ENCODE measurements at regions not wholly inside any gene's neighbourhood (a gene's known extent, or its start where the extent isn't known, plus 50 kb on each side); places are given as distances from the start of the nearest gene placed in this dataset.
"Not testable (repeated sequence)": the region's sequence is repeated elsewhere in the genome, so short reads cannot be mapped to it uniquely, and the experiment has no call there.

DNA sequence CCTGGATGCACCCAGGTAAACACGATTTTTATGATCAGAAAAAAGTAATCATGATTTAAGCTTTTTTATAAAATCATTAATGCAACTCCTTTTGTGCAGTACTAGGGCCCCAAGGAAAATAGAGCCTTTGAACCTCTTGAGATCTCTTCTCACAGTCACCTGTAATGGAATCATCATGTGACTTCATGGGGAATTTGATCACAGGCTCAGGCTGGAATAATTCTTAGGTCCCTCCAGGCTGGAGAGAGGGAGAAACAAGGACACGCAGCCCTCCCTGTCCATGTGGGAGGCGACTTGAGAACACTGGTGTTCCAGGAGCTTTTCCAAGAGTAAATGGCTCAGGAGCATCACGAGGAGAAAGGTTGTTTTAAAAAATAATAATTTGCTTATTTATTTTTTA is 156.1 kb downstream of the NUFIP1 start:
- ChIA-PET CTCF (interaction anchor here (0.7 to 1.6 kb wide), 4 partner anchors 9 to 18 kb away, joined by 3 to 6 read pairs (median 4); no protein-coding TSS in a partner anchor), POLR2A (no interaction called here)
- H3K4me3 ChIP-seq (ENCODE audit: low read depth, low read length) = no peak overlapping the region
- DNase-seq (ENCODE audit: low read depth, low spot score) = no peak
- TF ChIP-seq, protein P1, sequence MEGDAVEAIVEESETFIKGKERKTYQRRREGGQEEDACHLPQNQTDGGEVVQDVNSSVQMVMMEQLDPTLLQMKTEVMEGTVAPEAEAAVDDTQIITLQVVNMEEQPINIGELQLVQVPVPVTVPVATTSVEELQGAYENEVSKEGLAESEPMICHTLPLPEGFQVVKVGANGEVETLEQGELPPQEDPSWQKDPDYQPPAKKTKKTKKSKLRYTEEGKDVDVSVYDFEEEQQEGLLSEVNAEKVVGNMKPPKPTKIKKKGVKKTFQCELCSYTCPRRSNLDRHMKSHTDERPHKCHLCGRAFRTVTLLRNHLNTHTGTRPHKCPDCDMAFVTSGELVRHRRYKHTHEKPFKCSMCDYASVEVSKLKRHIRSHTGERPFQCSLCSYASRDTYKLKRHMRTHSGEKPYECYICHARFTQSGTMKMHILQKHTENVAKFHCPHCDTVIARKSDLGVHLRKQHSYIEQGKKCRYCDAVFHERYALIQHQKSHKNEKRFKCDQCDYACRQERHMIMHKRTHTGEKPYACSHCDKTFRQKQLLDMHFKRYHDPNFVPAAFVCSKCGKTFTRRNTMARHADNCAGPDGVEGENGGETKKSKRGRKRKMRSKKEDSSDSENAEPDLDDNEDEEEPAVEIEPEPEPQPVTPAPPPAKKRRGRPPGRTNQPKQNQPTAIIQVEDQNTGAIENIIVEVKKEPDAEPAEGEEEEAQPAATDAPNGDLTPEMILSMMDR (IDR thresholded peaks at IDR 0.05; ENCODE audit: insufficient read depth, low read length, missing control alignments) = no peak

DNA sequence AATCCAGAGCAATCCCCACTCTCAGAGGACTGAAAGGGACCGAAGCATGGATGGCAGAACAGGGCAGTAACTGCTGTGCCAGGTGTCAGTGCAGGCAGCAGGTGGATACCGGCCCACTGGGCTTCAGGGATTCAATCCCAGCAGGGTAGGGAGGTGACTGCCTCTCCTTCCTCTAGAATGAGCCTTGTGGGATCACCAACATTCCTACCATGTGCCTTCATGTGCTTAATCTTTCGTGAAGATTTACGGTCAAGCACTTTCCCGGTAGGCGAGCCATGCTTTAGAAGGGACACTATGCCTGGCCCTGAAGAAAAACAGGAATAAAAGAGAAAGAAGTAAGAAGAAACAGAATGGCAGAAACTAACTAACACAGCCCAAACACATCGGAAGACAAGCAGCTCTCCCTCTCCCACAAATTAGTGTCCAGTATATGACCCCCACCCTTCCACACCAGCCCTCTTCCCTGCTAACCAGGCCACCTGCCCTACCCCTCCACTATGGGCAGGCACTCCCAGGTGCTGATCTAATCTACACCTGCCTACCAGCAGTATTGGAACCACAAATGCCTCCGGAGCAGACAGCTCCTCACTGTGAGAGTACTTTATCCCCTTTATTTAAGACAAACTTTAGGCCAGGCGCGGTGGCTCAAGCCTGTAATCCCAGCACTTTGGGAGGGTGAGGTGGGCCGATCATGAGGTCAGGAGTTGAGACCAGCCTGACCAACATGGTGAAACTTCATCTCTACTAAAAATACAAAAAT is 162.5 kb downstream of the NUFIP1 start:
- TF ChIP-seq, protein P1 (IDR thresholded peaks at IDR 0.05; ENCODE audit: insufficient read depth, low read length, missing control alignments) = no peak
- DNase-seq (ENCODE audit: low read depth, low spot score) = no peak
- CTCF ChIA-PET = interaction anchor here (0.9 kb wide), 1 partner anchor 343 kb away, joined by 3 read pairs; no protein-coding TSS in a partner anchor
- H3K4me3 ChIP-seq (ENCODE audit: low read depth, low read length) = no peak overlapping the region
- POLR2A ChIA-PET = no interaction called here

DNA sequence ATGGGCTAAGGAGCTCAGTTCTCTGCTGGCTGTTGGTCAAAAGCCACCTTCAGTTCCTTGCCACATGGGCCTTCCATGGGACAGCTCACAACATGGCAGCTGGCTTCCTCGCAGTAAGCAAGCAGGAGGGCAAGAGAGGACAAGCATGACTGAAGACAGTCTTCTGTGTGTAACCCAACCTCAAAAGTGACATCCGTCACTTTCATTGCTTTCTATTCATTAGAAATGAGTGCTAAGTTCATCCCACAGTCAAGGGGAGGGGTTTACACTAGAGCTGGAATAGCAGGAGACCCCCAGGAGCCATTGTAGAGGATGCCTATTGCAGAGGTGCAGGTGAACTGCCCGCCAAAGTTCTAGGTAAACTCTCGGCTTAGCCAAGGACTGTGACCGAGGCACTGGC is 163.3 kb downstream of the NUFIP1 start:
- TF ChIP-seq, protein P1 (IDR thresholded peaks at IDR 0.05; ENCODE audit: insufficient read depth, low read length, missing control alignments) = no peak
- DNase-seq (ENCODE audit: low read depth, low spot score) = no peak
- no peak overlapping the region for H3K4me3 ChIP-seq (ENCODE audit: low read depth, low read length)
- CTCF ChIA-PET = interaction anchor here (0.8 kb wide), 1 partner anchor 9 kb away, joined by 4 read pairs; no protein-coding TSS in a partner anchor
- POLR2A ChIA-PET = no interaction called here

DNA sequence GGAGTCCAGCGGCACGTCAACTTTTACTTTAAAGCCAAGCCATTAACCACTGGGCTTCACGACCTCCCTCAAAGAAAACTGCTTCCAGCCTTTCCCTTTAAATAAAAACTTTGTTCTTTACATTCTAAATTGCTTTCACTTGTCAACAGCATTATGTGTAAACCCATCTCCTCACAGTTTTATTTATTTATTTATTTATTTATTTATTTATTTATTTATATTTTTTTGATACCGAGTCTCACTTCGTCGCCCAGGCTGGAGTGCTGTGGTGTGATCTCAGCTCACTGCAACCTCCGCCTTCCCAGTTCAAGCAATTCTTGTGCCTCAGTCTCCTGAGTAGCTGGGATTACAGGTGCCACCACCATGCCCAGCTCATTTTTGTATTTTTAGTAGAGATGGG is 165.7 kb downstream of the NUFIP1 start:
- POLR2A ChIA-PET; DNase-seq (ENCODE audit: low read depth, low spot score); H3K4me3 ChIP-seq (ENCODE audit: low read depth, low read length): not testable (repeated sequence)
- CTCF ChIA-PET = interaction anchor here (1.6 kb wide), 2 partner anchors 7 to 10 kb away, joined by 4 to 6 read pairs; no protein-coding TSS in a partner anchor

DNA sequence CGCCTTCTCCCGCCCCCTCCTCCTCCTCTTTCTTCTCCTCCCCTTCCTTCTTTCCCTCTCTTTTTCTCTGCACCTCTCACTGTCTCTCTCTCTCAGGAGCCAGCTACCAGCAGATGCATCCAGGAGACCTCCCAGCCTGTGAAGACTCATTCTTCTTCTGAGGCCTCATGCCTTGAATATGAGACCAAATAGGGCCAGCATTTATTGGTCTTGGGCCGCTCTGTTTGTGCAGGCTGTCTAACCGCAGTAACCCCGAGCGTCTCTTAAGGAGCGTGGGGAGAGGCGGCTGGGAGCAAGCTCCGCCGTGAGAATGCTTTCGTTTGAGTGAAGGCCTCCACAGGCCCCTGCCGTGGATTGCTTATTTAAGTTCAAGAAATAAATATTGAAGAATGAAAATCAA is 167.0 kb downstream of the NUFIP1 start:
- CTCF ChIA-PET = no interaction called here
- TF ChIP-seq, protein P1 (IDR thresholded peaks at IDR 0.05; ENCODE audit: insufficient read depth, low read length, missing control alignments) = no peak
- no peak for DNase-seq (ENCODE audit: low read depth, low spot score)

DNA sequence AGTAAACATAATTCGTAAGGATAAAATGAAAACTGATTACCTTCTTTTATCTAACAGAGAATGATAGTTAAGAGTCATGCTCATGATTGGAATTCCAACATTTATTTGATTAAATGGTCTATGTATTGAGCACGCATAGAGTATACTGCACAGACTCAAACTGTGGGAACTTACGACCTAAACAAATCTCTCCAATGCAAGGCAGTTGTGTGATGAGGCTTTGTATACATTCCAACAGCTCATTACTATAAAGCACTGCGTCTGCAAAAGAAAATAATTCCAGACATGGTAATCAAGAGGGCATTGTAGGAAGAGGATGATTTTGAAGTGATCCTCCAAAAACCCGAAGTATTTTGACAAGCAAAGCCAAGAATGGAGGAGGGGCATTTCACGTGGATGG is 169.5 kb downstream of the NUFIP1 start:
- CTCF ChIA-PET = interaction anchor here (1.2 to 1.5 kb wide), 2 partner anchors 13 to 150 kb away, joined by 3 read pairs; no protein-coding TSS in a partner anchor

More for the DNA sequence above, 167.0 kb downstream of the NUFIP1 start:
- POLR2A ChIA-PET = no interaction called here
- no peak overlapping the region for H3K4me3 ChIP-seq (ENCODE audit: low read depth, low read length)

More for the DNA sequence above, 169.5 kb downstream of the NUFIP1 start:
- no peak overlapping the region for H3K4me3 ChIP-seq (ENCODE audit: low read depth, low read length)
- DNase-seq (ENCODE audit: low read depth, low spot score) = peak; percentile 33
- TF ChIP-seq, protein P1 (IDR thresholded peaks at IDR 0.05; ENCODE audit: insufficient read depth, low read length, missing control alignments) = no peak
- POLR2A ChIA-PET = no interaction called here
